HEK293 (cell line): ENCODE measurements at regions not wholly inside any gene's neighbourhood (a gene's known extent, or its start where the extent isn't known, plus 50 kb on each side); places are given as distances from the start of the nearest gene placed in this dataset.

Experiments used
- CTCF ChIA-PET: fragments of 350-600 bp; formaldehyde crosslinking; extraction: SDS; loops from one replicate; lab custom pipeline; 2021; ENCODE audit warnings: antibody characterized with exemption; lab: Yijun Ruan, JAX
- POLR2A ChIA-PET: fragments of 300-600 bp; formaldehyde crosslinking; extraction: SDS; loops from one replicate; lab custom pipeline; 2020; ENCODE audit warnings: antibody characterized with exemption, inconsistent platforms; lab: Yijun Ruan, JAX
- H3K27ac ChIP-seq: fragments of 200-500 bp; sonication (Bioruptor generic); 2 replicates; pipeline ENCODE4 v1.5.1; 2014; ENCODE audit warnings: low read depth, low read length, control low read depth, inconsistent platforms; ENCODE audit errors: extremely low read depth
- H3K36me3 ChIP-seq, 2 experiments: fragments of 200-500 bp in 1 of 2; sonication (Bioruptor generic) in 1 of 2; 1 replicate in 1 of 2; 2 replicates in 1 of 2; pipeline ENCODE4 v1.5.1; 2014 to 2017; ENCODE audit warnings: inconsistent platforms in 2 of 2, low read length in 2 of 2; ENCODE audit not compliant: control insufficient read depth in 2 of 2, insufficient read depth in 1 of 2
- H3K4me1 ChIP-seq: fragments of 200-500 bp; sonication (Bioruptor generic); 2 replicates; pipeline ENCODE4 v1.5.1; 2014; ENCODE audit warnings: mild to moderate bottlenecking, low read length, inconsistent platforms; ENCODE audit not compliant: control insufficient read depth, insufficient read depth
- H3K4me3 ChIP-seq: 2 replicates; pipeline ENCODE4 v1.5.1; 2011; ENCODE audit warnings: low read depth, mild to moderate bottlenecking, control low read depth, low read length, moderate library complexity
- H3K9me3 ChIP-seq: fragments of 200-500 bp; sonication (Bioruptor generic); 2 replicates; pipeline ENCODE4 v1.5.1; 2014; ENCODE audit warnings: low read depth, low read length, inconsistent platforms; ENCODE audit not compliant: control insufficient read depth, insufficient read depth
- BCL11B ChIP-seq: fragments of 450-650 bp; formaldehyde crosslinking; IDR thresholded peaks from 2 replicates; pipeline ENCODE4 v1.5.1; 2016; ENCODE audit warnings: low read depth, missing biosample characterization, missing genetic modification characterization
- HIC1 ChIP-seq: fragments of 450-650 bp; formaldehyde crosslinking; IDR thresholded peaks from 2 replicates; pipeline ENCODE4 v1.5.1; 2016; ENCODE audit warnings: missing biosample characterization, missing genetic modification characterization
- HOXA7 ChIP-seq: sonication (generic); formaldehyde crosslinking; IDR thresholded peaks from 2 replicates; pipeline ENCODE4 v1.8.1; 2022; ENCODE audit warnings: missing genetic modification reagents, borderline replicate concordance
- OVOL3 ChIP-seq: fragments of 450-650 bp; formaldehyde crosslinking; IDR thresholded peaks from 2 replicates; pipeline ENCODE4 v1.5.1; 2016; ENCODE audit warnings: missing biosample characterization, missing genetic modification characterization
- PRDM1 ChIP-seq: fragments of 450-650 bp; formaldehyde crosslinking; IDR thresholded peaks from 2 replicates; pipeline ENCODE4; 2016; ENCODE audit warnings: missing biosample characterization, missing genetic modification characterization
- SP3 ChIP-seq: fragments of 450-650 bp; formaldehyde crosslinking; IDR thresholded peaks from 2 replicates; pipeline ENCODE4 v1.5.1; 2016; ENCODE audit warnings: missing biosample characterization, missing genetic modification characterization
- YY2 ChIP-seq: fragments of 450-650 bp; formaldehyde crosslinking; IDR thresholded peaks from 2 replicates; pipeline ENCODE4 v1.5.1; 2016; ENCODE audit warnings: missing biosample characterization, missing genetic modification characterization
- ZFHX2 ChIP-seq: fragments of 450-650 bp; formaldehyde crosslinking; conservative IDR thresholded peaks from 2 replicates; pipeline ENCODE4 v1.5.1; 2016; ENCODE audit warnings: missing biosample characterization, missing genetic modification characterization
- ZIC2 ChIP-seq: fragments of 450-650 bp; formaldehyde crosslinking; IDR thresholded peaks from 2 replicates; pipeline ENCODE4 v1.5.1; 2016; ENCODE audit warnings: missing biosample characterization, missing genetic modification characterization
- ZNF133 ChIP-seq: fragments of 450-650 bp; formaldehyde crosslinking; IDR thresholded peaks from 2 replicates; pipeline ENCODE4 v1.5.1; 2016; ENCODE audit warnings: missing biosample characterization, missing genetic modification characterization
- ZNF174 ChIP-seq: fragments of 450-650 bp; formaldehyde crosslinking; IDR thresholded peaks from 2 replicates; pipeline ENCODE4 v1.5.0; 2017; ENCODE audit warnings: missing biosample characterization, mild to moderate bottlenecking, missing genetic modification characterization
- ZNF221 ChIP-seq: fragments of 450-650 bp; formaldehyde crosslinking; IDR thresholded peaks from 2 replicates; pipeline ENCODE4 v1.5.1; 2017; ENCODE audit warnings: missing biosample characterization, missing genetic modification characterization, borderline replicate concordance
- ZNF239 ChIP-seq: fragments of 450-650 bp; formaldehyde crosslinking; IDR thresholded peaks from 2 replicates; pipeline ENCODE4 v1.5.1; 2016; ENCODE audit warnings: missing biosample characterization, missing genetic modification characterization
- ZNF248 ChIP-seq: fragments of 450-650 bp; formaldehyde crosslinking; IDR thresholded peaks from 2 replicates; pipeline ENCODE4 v1.5.1; 2017; ENCODE audit warnings: missing biosample characterization, missing genetic modification characterization
- ZNF311 ChIP-seq: fragments of 450-650 bp; formaldehyde crosslinking; IDR thresholded peaks from 2 replicates; pipeline ENCODE4 v1.5.1; 2017; ENCODE audit warnings: missing biosample characterization, missing genetic modification characterization, borderline replicate concordance
- ZNF37A ChIP-seq: fragments of 450-650 bp; IDR thresholded peaks from 2 replicates; pipeline ENCODE4 v1.5.1; 2018; ENCODE audit warnings: missing biosample characterization, missing genetic modification characterization
- ZNF404 ChIP-seq: fragments of 450-650 bp; formaldehyde crosslinking; IDR thresholded peaks from 2 replicates; pipeline ENCODE4 v1.5.1; 2017; ENCODE audit warnings: missing biosample characterization, missing genetic modification characterization
- ZNF426 ChIP-seq: fragments of 450-650 bp; formaldehyde crosslinking; IDR thresholded peaks from 2 replicates; pipeline ENCODE4 v1.5.1; 2017; ENCODE audit warnings: missing biosample characterization, missing genetic modification characterization, mild to moderate bottlenecking, inconsistent platforms, moderate library complexity
- ZNF449 ChIP-seq: fragments of 450-650 bp; formaldehyde crosslinking; IDR thresholded peaks from 2 replicates; pipeline ENCODE4 v1.5.1; 2017; ENCODE audit warnings: missing biosample characterization, mild to moderate bottlenecking, missing genetic modification characterization, moderate library complexity
- ZNF501 ChIP-seq: fragments of 450-650 bp; formaldehyde crosslinking; IDR thresholded peaks from 2 replicates; pipeline ENCODE4 v1.5.1; 2016; ENCODE audit warnings: missing biosample characterization, missing genetic modification characterization
- ZNF555 ChIP-seq: fragments of 450-650 bp; formaldehyde crosslinking; conservative IDR thresholded peaks from 2 replicates; pipeline ENCODE4 v1.5.1; 2017; ENCODE audit warnings: missing biosample characterization, mild to moderate bottlenecking, missing genetic modification characterization, inconsistent platforms
- ZNF596 ChIP-seq: fragments of 450-650 bp; IDR thresholded peaks from 2 replicates; pipeline ENCODE4 v1.5.0; 2018; ENCODE audit warnings: missing biosample characterization, mild to moderate bottlenecking, missing genetic modification characterization, moderate library complexity
- ZNF664 ChIP-seq: fragments of 450-650 bp; formaldehyde crosslinking; IDR thresholded peaks from 2 replicates; pipeline ENCODE4 v1.5.1; 2016; ENCODE audit warnings: missing biosample characterization, missing genetic modification characterization
- ZNF677 ChIP-seq: fragments of 450-650 bp; IDR thresholded peaks from 2 replicates; pipeline ENCODE4 v1.5.0; 2018; ENCODE audit warnings: missing biosample characterization, mild to moderate bottlenecking, missing genetic modification characterization, moderate library complexity
- ZNF701 ChIP-seq: fragments of 450-650 bp; formaldehyde crosslinking; IDR thresholded peaks from 2 replicates; pipeline ENCODE4 v1.5.1; 2016; ENCODE audit warnings: missing biosample characterization, missing genetic modification characterization
- ZNF704 ChIP-seq: fragments of 450-650 bp; formaldehyde crosslinking; IDR thresholded peaks from 2 replicates; pipeline ENCODE4 v1.5.1; 2016; ENCODE audit warnings: missing biosample characterization, missing genetic modification characterization
- ZNF791 ChIP-seq: fragments of 450-650 bp; formaldehyde crosslinking; IDR thresholded peaks from 2 replicates; pipeline ENCODE4 v1.5.1; 2016; ENCODE audit warnings: missing biosample characterization, missing genetic modification characterization
- ZSCAN18 ChIP-seq: fragments of 450-650 bp; formaldehyde crosslinking; IDR thresholded peaks from 2 replicates; pipeline ENCODE4 v1.5.1; 2016; ENCODE audit warnings: missing biosample characterization, missing genetic modification characterization
- ZSCAN30 ChIP-seq: fragments of 450-650 bp; IDR thresholded peaks from 2 replicates; pipeline ENCODE4 v1.5.1; 2018; ENCODE audit warnings: missing biosample characterization, mild to moderate bottlenecking, missing genetic modification characterization, moderate library complexity

- POLR2A ChIA-PET = no interaction called here
- Histone ChIP-seq H3K9me3 (no peaks in the 10 kb centered on the region; the same call in 1 of the 2 replicates), H3K4me1 (no peaks in the 10 kb centered on the region), H3K36me3 (no peaks in the 10 kb centered on the region), H3K4me3 (no peak overlapping the region), H3K27ac (no peak overlapping the region)
- TF ChIP-seq ZNF664 (tag by site-specific recombination) = no peak
- TF ChIP-seq ZNF133 (tag by site-specific recombination) = no peak
- no peak for TF ChIP-seq ZNF37A (tag by site-specific recombination)
- no peak for TF ChIP-seq ZNF501 (tag by site-specific recombination)
- no peak for TF ChIP-seq ZNF426
- no peak for TF ChIP-seq ZNF704 (tag by site-specific recombination)
- TF ChIP-seq ZNF449 (tag by site-specific recombination) = no peak
- TF ChIP-seq ZNF248 (tag by site-specific recombination) = no peak
- no peak for TF ChIP-seq HIC1 (tag by site-specific recombination)
- TF ChIP-seq ZNF791 (tag by site-specific recombination) = no peak
- CTCF ChIA-PET = interaction anchor here (1.0 to 1.4 kb wide), 2 partner anchors 362 to 445 kb away, joined by 3 to 4 read pairs; no protein-coding TSS in a partner anchor
Observed at GRCh38 chr5:33153372-33153771, 287.4 kb upstream of the TARS1 start.

GRCh38 chr5:33153831-33154230, 286.9 kb upstream of the TARS1 start:
- Histone ChIP-seq H3K27ac (no peak overlapping the region), H3K36me3 (no peaks in the 10 kb centered on the region), H3K4me3 (no peak overlapping the region), H3K9me3 (no peaks in the 10 kb centered on the region; the same call in 1 of the 2 replicates), H3K4me1 (no peaks in the 10 kb centered on the region)
- TF ChIP-seq ZNF501 (tag by site-specific recombination) = no peak
- TF ChIP-seq ZFHX2 = no peak
- TF ChIP-seq YY2 = no peak
- TF ChIP-seq ZSCAN30 (tag by site-specific recombination) = no peak
- CTCF ChIA-PET = interaction anchor here (0.7 to 1.4 kb wide), 3 partner anchors 46 to 446 kb away, joined by 3 to 4 read pairs (median 3); no protein-coding TSS in a partner anchor
- POLR2A ChIA-PET = no interaction called here

GRCh38 chr5:33160871-33161270, 279.9 kb upstream of the TARS1 start:
- Histone ChIP-seq H3K4me3 (no peak overlapping the region), H3K27ac (no peak overlapping the region), H3K4me1 (no peaks in the 10 kb centered on the region), H3K36me3 (no peaks in the 10 kb centered on the region), H3K9me3 (no peaks in the 10 kb centered on the region)
- ChIA-PET CTCF (no interaction called here), POLR2A (no interaction called here)
- TF ChIP-seq HOXA7 (CRISPR knock-in tag) (no peak), OVOL3 (tag by site-specific recombination) (no peak), ZNF239 (tag by site-specific recombination) (no peak), ZNF677 (tag by site-specific recombination) (no peak), SP3 (tag by site-specific recombination) (no peak), PRDM1 (no peak), ZNF174 (no peak), ZNF221 (tag by site-specific recombination) (no peak), ZNF311 (tag by site-specific recombination) (no peak), ZNF555 (tag by site-specific recombination) (no peak), BCL11B (tag by site-specific recombination) (no peak), ZNF404 (tag by site-specific recombination) (no peak), ZNF664 (tag by site-specific recombination) (no peak), ZIC2 (tag by site-specific recombination) (no peak), ZNF701 (tag by site-specific recombination) (no peak), ZSCAN18 (tag by site-specific recombination) (no peak), ZNF596 (no peak)
